Tibial nerve (tissue), 4 donors: ENCODE measurements at regions not wholly inside any gene's neighbourhood (a gene's known extent, or its start where the extent isn't known, plus 50 kb on each side); places are given as distances from the start of the nearest gene placed in this dataset.

Experiments used
- DNase-seq, 2 donors: peaks; one replicate each; pipeline ENCODE4 v3.0.0-alpha.2; 2019; ENCODE audit warnings: low spot score in 2 of 2
- H3K27ac ChIP-seq, 4 donors: fragments of 200-600 bp; sonication (generic) in 3 of 4; one replicate each; pipeline ENCODE4 v1.5.1; 2017 to 2019; ENCODE audit warnings: mild to moderate bottlenecking in 1 of 4
- H3K27me3 ChIP-seq, 2 donors: fragments of 200-600 bp; sonication (generic) in 1 of 2; one replicate each; pipeline versions ENCODE4 v1.5.1 to v1.6.0; 2017 to 2019
- H3K36me3 ChIP-seq, 3 donors: fragments of 200-600 bp; sonication (generic); one replicate each; pipeline ENCODE4 v1.5.1; 2018 to 2019
- H3K4me1 ChIP-seq, 4 donors: fragments of 200-600 bp; sonication (generic) in 3 of 4; one replicate each; pipeline ENCODE4 v1.5.1; 2017 to 2019
- H3K4me3 ChIP-seq, 4 donors: fragments of 200-600 bp; sonication (generic) in 3 of 4; one replicate each; pipeline ENCODE4 v1.5.1; 2017 to 2019; ENCODE audit warnings: mild to moderate bottlenecking in 1 of 4, moderate library complexity in 1 of 4
- H3K9me3 ChIP-seq, 4 donors: fragments of 200-600 bp; sonication (generic) in 3 of 4; one replicate each; pipeline ENCODE4 v1.5.1; 2017 to 2019
- EP300 ChIP-seq, 2 donors: sonication (generic); formaldehyde crosslinking; IDR thresholded peaks; one replicate each; pipeline ENCODE4 v1.6.1; 2017; ENCODE audit warnings: antibody characterized with exemption in 2 of 2, mild to moderate bottlenecking in 1 of 2
- POLR2A ChIP-seq, 2 donors: fragments of 450-650 bp; IDR thresholded peaks; one replicate each; pipeline ENCODE4 v1.6.1; 2017; ENCODE audit warnings: antibody characterized with exemption in 2 of 2, mild to moderate bottlenecking in 2 of 2, moderate library complexity in 2 of 2
- WGBS, 2 donors: methylation state at CpG; one replicate each; pipeline ENCODE4 v1.1.5; 2018; 5-methylcytosine and 5-hydroxymethylcytosine counted together
- TF ChIP-seq, protein P1 (sequence below), 5 experiments: fragments of 200-600 bp in 3 of 5; fragments of 450-650 bp in 2 of 5; sonication (generic) in 3 of 5; IDR thresholded peaks; one replicate each; pipeline ENCODE4 v1.5.1; 2016 to 2019; ENCODE audit warnings: antibody characterized with exemption in 5 of 5, mild to moderate bottlenecking in 3 of 5, moderate library complexity in 2 of 5

DNA sequence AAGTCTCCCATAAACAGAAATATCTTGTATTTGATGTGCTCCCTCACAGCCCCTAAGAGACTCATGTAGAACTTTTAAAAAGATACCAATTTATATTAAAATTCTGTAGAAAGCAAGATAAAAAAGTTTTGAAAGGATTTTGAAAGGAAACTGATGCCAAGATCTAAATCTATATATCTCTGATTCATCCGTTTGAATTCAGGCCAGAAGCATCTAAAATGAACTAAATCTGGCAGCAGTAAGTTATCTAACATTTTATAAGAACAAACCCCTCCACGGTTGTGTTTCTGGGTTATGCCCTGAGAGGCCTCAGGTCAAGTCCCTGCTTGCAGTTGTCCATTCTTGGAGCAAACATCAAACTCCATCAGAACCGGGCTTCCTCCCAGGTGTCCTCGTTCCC is 165.8 kb downstream of the FBXO15 start:
- DNase-seq = no peak
- Histone ChIP-seq H3K4me3 (no peak overlapping the region), H3K9me3 (no peaks in the 10 kb centered on the region), H3K4me1 (no peaks in the 10 kb centered on the region), H3K36me3 (no peaks in the 10 kb centered on the region), H3K27me3 (no peaks in the 10 kb centered on the region), H3K27ac (no peak overlapping the region)
- TF ChIP-seq, protein P1, sequence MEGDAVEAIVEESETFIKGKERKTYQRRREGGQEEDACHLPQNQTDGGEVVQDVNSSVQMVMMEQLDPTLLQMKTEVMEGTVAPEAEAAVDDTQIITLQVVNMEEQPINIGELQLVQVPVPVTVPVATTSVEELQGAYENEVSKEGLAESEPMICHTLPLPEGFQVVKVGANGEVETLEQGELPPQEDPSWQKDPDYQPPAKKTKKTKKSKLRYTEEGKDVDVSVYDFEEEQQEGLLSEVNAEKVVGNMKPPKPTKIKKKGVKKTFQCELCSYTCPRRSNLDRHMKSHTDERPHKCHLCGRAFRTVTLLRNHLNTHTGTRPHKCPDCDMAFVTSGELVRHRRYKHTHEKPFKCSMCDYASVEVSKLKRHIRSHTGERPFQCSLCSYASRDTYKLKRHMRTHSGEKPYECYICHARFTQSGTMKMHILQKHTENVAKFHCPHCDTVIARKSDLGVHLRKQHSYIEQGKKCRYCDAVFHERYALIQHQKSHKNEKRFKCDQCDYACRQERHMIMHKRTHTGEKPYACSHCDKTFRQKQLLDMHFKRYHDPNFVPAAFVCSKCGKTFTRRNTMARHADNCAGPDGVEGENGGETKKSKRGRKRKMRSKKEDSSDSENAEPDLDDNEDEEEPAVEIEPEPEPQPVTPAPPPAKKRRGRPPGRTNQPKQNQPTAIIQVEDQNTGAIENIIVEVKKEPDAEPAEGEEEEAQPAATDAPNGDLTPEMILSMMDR (IDR thresholded peaks at IDR 0.05) = no peak
- TF ChIP-seq EP300 (IDR thresholded peaks at IDR 0.05) (no peak), POLR2A (IDR thresholded peaks at IDR 0.05) (no peak)
- WGBS, 2 donors = 49 to 60% methylated on average over 4 of the region's 4 CpGs

DNA sequence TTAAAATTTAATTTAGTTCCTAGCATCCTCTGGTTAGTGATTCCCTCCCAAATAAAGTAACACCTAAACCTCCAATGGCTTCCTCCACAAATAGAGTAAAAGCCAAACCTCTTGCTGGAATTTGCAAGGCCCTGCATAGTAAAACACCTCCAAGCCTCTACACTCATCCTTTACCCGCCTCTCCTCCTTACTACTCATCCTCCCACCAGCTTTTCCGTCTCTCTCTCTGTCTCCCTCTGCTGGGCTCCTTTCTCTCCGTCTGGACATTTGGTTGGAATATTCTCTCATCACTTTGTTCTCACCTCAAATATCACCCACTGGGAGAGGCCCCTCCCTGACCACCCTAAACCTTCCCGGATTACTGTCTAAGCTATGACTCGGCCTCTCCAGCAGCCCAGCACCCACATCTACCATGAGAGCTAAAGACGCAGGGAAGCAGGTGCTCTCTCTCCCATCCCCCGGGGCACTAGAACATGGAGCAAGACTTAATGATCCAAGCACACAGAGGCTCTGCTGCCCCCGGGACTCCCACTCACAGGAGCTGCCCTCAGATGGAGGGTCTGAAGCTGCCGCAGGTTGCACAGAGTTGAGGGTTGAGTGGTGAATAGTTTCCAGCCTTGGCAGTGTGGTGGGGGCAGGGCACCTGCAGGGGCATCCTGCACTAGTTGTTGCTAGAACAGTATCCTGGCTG is 167.2 kb downstream of the FBXO15 start:
- Histone ChIP-seq H3K27ac (no peak overlapping the region), H3K36me3 (no peaks in the 10 kb centered on the region), H3K4me3 (no peak overlapping the region), H3K27me3 (no peaks in the 10 kb centered on the region), H3K9me3 (no peaks in the 10 kb centered on the region), H3K4me1 (no peaks in the 10 kb centered on the region)
- 80 to 82% methylated on average over 9 of the region's 9 CpGs for WGBS, 2 donors
- DNase-seq = no peak
- TF ChIP-seq POLR2A (IDR thresholded peaks at IDR 0.05) (no peak), EP300 (IDR thresholded peaks at IDR 0.05) (no peak)
- TF ChIP-seq, protein P1 (IDR thresholded peaks at IDR 0.05) = no peak

DNA sequence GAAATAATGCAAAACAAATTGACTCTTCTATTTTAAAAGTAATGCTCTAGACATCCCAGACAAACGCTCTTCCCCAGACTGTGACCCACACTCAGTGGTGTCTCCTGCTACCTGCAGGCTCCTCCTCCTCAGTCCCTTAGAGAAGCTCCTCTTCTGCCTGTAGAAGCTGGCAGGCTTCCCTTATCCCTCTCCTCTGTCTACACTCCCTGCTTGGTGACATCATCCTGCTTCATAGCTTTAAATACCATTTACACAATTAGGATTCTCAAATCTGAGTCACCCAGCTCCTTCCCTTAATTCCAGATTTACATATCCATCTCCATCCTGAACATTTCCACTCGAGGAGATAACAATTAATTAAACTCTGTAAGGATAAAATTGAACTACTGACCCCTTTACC is 167.9 kb downstream of the FBXO15 start:
- Histone ChIP-seq H3K9me3 (no peaks in the 10 kb centered on the region), H3K27me3 (no peaks in the 10 kb centered on the region), H3K36me3 (no peaks in the 10 kb centered on the region), H3K4me1 (no peaks in the 10 kb centered on the region), H3K27ac (no peak overlapping the region), H3K4me3 (no peak overlapping the region)
- WGBS, 2 donors = 42 to 54% methylated on average over 2 of the region's 2 CpGs
- DNase-seq = no peak
- TF ChIP-seq EP300 (IDR thresholded peaks at IDR 0.05) (no peak), POLR2A (IDR thresholded peaks at IDR 0.05) (no peak)
- TF ChIP-seq, protein P1 (IDR thresholded peaks at IDR 0.05) = no peak

DNA sequence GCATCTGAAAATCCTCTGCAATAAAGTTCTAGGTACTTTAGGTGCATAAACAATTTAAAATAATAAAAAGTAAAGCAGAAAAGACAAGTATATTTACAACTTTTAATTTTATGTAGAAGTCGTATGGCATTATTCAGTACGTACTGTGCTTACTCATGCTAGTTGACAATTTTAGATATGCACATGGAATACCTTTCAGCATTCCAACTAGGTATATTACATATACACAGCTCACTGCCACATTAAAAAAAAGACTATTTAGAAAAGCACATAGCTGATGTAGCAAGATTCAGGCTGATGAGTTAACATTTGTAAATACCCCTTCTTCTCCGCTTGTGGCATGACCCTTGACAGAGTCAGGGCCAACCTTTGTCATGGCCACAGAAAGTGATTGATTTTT is 171.2 kb downstream of the FBXO15 start:
- no peak for DNase-seq
- no peak overlapping the region for H3K27ac ChIP-seq
- no peaks in the 10 kb centered on the region for H3K36me3 ChIP-seq
- H3K9me3 ChIP-seq = no peaks in the 10 kb centered on the region
- TF ChIP-seq POLR2A (IDR thresholded peaks at IDR 0.05) = no peak
- TF ChIP-seq EP300 (IDR thresholded peaks at IDR 0.05) = no peak
- TF ChIP-seq, protein P1 (IDR thresholded peaks at IDR 0.05) = no peak
- no peaks in the 10 kb centered on the region for H3K4me1 ChIP-seq
- H3K4me3 ChIP-seq = no peak overlapping the region
- 34 to 38% methylated on average over 3 of the region's 3 CpGs for WGBS, 2 donors
- H3K27me3 ChIP-seq = no peaks in the 10 kb centered on the region

DNA sequence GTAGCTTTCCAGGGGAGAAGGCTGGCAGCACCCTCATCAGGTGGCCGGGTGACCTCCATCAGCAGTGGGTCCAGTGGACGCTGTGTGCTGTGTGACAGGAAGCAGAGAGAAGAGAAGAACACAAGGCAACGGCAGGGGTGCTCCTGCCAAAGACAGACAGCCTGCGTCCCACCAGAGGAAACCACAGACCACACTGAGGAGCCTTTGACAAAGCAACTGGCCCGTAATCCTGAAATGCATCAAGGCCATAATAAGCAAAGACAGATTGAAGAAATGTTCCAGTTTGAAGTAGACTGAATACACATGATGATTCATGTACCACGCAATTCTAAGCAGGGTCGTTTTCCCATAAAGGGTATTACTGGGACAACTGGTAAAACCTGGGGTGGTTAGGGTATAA is 172.4 kb downstream of the FBXO15 start:
- Histone ChIP-seq H3K27me3 (no peaks in the 10 kb centered on the region), H3K4me1 (no peaks in the 10 kb centered on the region), H3K9me3 (no peaks in the 10 kb centered on the region), H3K27ac (no peak overlapping the region), H3K36me3 (no peaks in the 10 kb centered on the region), H3K4me3 (no peak overlapping the region)
- no peak for TF ChIP-seq POLR2A (IDR thresholded peaks at IDR 0.05)
- TF ChIP-seq EP300 (IDR thresholded peaks at IDR 0.05) = no peak
- TF ChIP-seq, protein P1 (IDR thresholded peaks at IDR 0.05) = no peak
- WGBS, 2 donors = 54 to 61% methylated on average over 7 of the region's 7 CpGs
- DNase-seq = no peak
